RWPE2 (cell line): ENCODE measurements at regions not wholly inside any gene's neighbourhood (a gene's known extent, or its start where the extent isn't known, plus 50 kb on each side); places are given as distances from the start of the nearest gene placed in this dataset.

ENCODE experiments used
- ATAC-seq: fragments of 200-7000 bp; cut with Tn5 transposase; 3 replicates; pipeline ENCODE4 v1.9.1; 2021; ENCODE audit warnings: low read depth
- DNase-seq: peaks from one replicate; pipeline ENCODE4 v3.0.0-alpha.2; 2020; ENCODE audit warnings: low spot score
- H3K27ac ChIP-seq: fragments of 450-650 bp; 2 replicates; pipeline ENCODE4 v1.5.1; 2017; ENCODE audit warnings: mild to moderate bottlenecking; ENCODE audit not compliant: poor library complexity, severe bottlenecking
- H3K27me3 ChIP-seq: fragments of 250-450 bp; sonication (Bioruptor Pico); 2 replicates; pipeline ENCODE4 v1.5.1; 2021; ENCODE audit warnings: mild to moderate bottlenecking, moderate library complexity; ENCODE audit not compliant: insufficient read depth, poor library complexity, severe bottlenecking
- H3K36me3 ChIP-seq: fragments of 250-450 bp; sonication (Bioruptor Pico); 2 replicates; pipeline ENCODE4 v1.5.1; 2020; ENCODE audit warnings: low read depth, mild to moderate bottlenecking, moderate library complexity
- H3K4me1 ChIP-seq: fragments of 250-450 bp; sonication (Bioruptor Pico); 2 replicates; pipeline ENCODE4 v1.5.1; 2021; ENCODE audit warnings: mild to moderate bottlenecking, moderate library complexity; ENCODE audit not compliant: insufficient read depth, poor library complexity, severe bottlenecking
- H3K4me3 ChIP-seq: fragments of 250-450 bp; sonication (Bioruptor Pico); 2 replicates; pipeline ENCODE4 v1.5.1; 2021; ENCODE audit warnings: mild to moderate bottlenecking, moderate library complexity; ENCODE audit not compliant: severe bottlenecking
- H3K9me3 ChIP-seq: fragments of 250-450 bp; sonication (Bioruptor Pico); 2 replicates; pipeline ENCODE4 v1.5.1; 2021; ENCODE audit warnings: mild to moderate bottlenecking, moderate library complexity; ENCODE audit not compliant: severe bottlenecking
- CTCF ChIP-seq: fragments of 450-650 bp; IDR thresholded peaks from one replicate; pipeline ENCODE4 v1.5.1; 2017; ENCODE audit warnings: mild to moderate bottlenecking, moderate library complexity; ENCODE audit not compliant: poor library complexity, severe bottlenecking

GRCh38 chr2:71886241-71886640 lies 261.4 kb downstream of the CYP26B1 start:
- H3K27ac ChIP-seq: no peak overlapping the region
- ATAC-seq (no peak), DNase-seq (no peak)
- no peaks in the 10 kb centered on the region for H3K36me3 ChIP-seq
- H3K4me3 ChIP-seq: no peak overlapping the region
- TF ChIP-seq CTCF: no peak
- peaks cover 24% of the 10 kb centered on the region for H3K4me1 ChIP-seq
- no peaks in the 10 kb centered on the region for H3K27me3 ChIP-seq
- peaks cover 5% of the 10 kb centered on the region for H3K9me3 ChIP-seq

GRCh38 chr2:71884303-71885042 lies 263.2 kb downstream of the CYP26B1 start:
- DNase-seq: no peak
- Histone ChIP-seq H3K4me3 (no peak overlapping the region), H3K27me3 (no peaks in the 10 kb centered on the region), H3K4me1 (peaks cover 34% of the 10 kb centered on the region), H3K9me3 (peaks cover 5% of the 10 kb centered on the region), H3K36me3 (no peaks in the 10 kb centered on the region), H3K27ac (no peak overlapping the region)
- no peak for ATAC-seq
- no peak for TF ChIP-seq CTCF

GRCh38 chr2:71882949-71883472 lies 264.7 kb downstream of the CYP26B1 start:
- H3K4me3 ChIP-seq: no peak overlapping the region
- peaks cover 34% of the 10 kb centered on the region for H3K4me1 ChIP-seq
- TF ChIP-seq CTCF: no peak
- H3K27ac ChIP-seq: peak overlapping the region; percentile 31
- H3K27me3 ChIP-seq: no peaks in the 10 kb centered on the region
- H3K9me3 ChIP-seq: peaks cover 5% of the 10 kb centered on the region
- DNase-seq: peak; percentile 93
- peak; percentile 81 for ATAC-seq
- H3K36me3 ChIP-seq: no peaks in the 10 kb centered on the region

GRCh38 chr2:71882236-71882946 lies 265.3 kb downstream of the CYP26B1 start:
- peaks cover 5% of the 10 kb centered on the region for H3K9me3 ChIP-seq
- peak overlapping the region; percentile 31 for H3K27ac ChIP-seq
- H3K27me3 ChIP-seq: no peaks in the 10 kb centered on the region
- ATAC-seq (no peak), DNase-seq (no peak)
- no peak for TF ChIP-seq CTCF
- no peaks in the 10 kb centered on the region for H3K36me3 ChIP-seq
- no peak overlapping the region for H3K4me3 ChIP-seq
- H3K4me1 ChIP-seq: peaks cover 34% of the 10 kb centered on the region
